GM20000 (cell line): ENCODE measurements at regions not wholly inside any gene's neighbourhood (a gene's known extent, or its start where the extent isn't known, plus 50 kb on each side); places are given as distances from the start of the nearest gene placed in this dataset.

Source experiments
- DNase-seq: peaks from one replicate; pipeline ENCODE4 v3.0.0; 2012; ENCODE audit warnings: low spot score
- CTCF ChIP-seq: IDR thresholded peaks from 2 replicates; pipeline ENCODE4 v1.5.1; 2012; ENCODE audit warnings: mild to moderate bottlenecking, control low read depth; ENCODE audit errors: extremely low read depth, missing control alignments

- no peak for DNase-seq
- no peak for TF ChIP-seq CTCF
Measured at GRCh38 chr2:234761910-234762309, 189.9 kb upstream of the SH3BP4 start.

- no peak for DNase-seq
- no peak for TF ChIP-seq CTCF
Measured at GRCh38 chr2:234754126-234754525, 197.7 kb upstream of the SH3BP4 start.

- no peak for DNase-seq
- no peak for TF ChIP-seq CTCF
Measured at GRCh38 chr2:234753701-234754100, 198.1 kb upstream of the SH3BP4 start.

GRCh38 chr2:234752966-234753365 is 198.9 kb upstream of the SH3BP4 start:
- no peak for TF ChIP-seq CTCF
- no peak for DNase-seq

GRCh38 chr2:234751275-234751973 is 200.4 kb upstream of the SH3BP4 start:
- no peak for DNase-seq
- no peak for TF ChIP-seq CTCF

GRCh38 chr2:234747833-234748559 is 203.8 kb upstream of the SH3BP4 start:
- no peak for DNase-seq
- TF ChIP-seq CTCF, result no peak

- no peak for TF ChIP-seq CTCF
- no peak for DNase-seq
Measured at GRCh38 chr2:234747032-234747431, 204.8 kb upstream of the SH3BP4 start.
